Neutrophil (primary cell): ENCODE measurements at regions not wholly inside any gene's neighbourhood (a gene's known extent, or its start where the extent isn't known, plus 50 kb on each side); places are given as distances from the start of the nearest gene placed in this dataset.

Source experiments
- H3K27ac ChIP-seq: fragments of 200-600 bp; sonication (generic); 2 replicates; pipeline ENCODE4 v1.5.1; 2016; ENCODE audit warnings: mild to moderate bottlenecking, moderate library complexity
- H3K27me3 ChIP-seq: fragments of 200-600 bp; sonication (generic); 2 replicates; pipeline ENCODE4 v1.6.0; 2016; ENCODE audit warnings: mild to moderate bottlenecking
- H3K36me3 ChIP-seq: fragments of 200-600 bp; sonication (generic); 2 replicates; pipeline ENCODE4 v1.5.1; 2017
- H3K4me1 ChIP-seq, 2 experiments: fragments of 200-600 bp in 1 of 2; sonication (generic) in 1 of 2; 1 replicate in 1 of 2; 2 replicates in 1 of 2; pipeline versions ENCODE4 v1.5.1 to v1.6.1; 2013 to 2016; ENCODE audit warnings: low read depth in 1 of 2, low read length in 1 of 2, mild to moderate bottlenecking in 1 of 2, moderate library complexity in 1 of 2; ENCODE audit not compliant: control insufficient read depth in 1 of 2, insufficient read depth in 1 of 2
- H3K4me3 ChIP-seq, 2 experiments: fragments of 200-600 bp in 1 of 2; sonication (generic) in 1 of 2; 1 replicate in 1 of 2; 2 replicates in 1 of 2; pipeline ENCODE4 v1.5.1; 2013 to 2016; ENCODE audit warnings: low read depth in 1 of 2, low read length in 1 of 2, mild to moderate bottlenecking in 1 of 2, moderate library complexity in 1 of 2
- H3K9me3 ChIP-seq: fragments of 200-600 bp; sonication (generic); 2 replicates; pipeline ENCODE4 v1.5.1; 2016
- TF ChIP-seq, protein P1 (sequence below): fragments of 200-600 bp; sonication (generic); IDR thresholded peaks from 2 replicates; pipeline ENCODE4 v1.5.1; 2016; ENCODE audit warnings: antibody characterized with exemption

DNA sequence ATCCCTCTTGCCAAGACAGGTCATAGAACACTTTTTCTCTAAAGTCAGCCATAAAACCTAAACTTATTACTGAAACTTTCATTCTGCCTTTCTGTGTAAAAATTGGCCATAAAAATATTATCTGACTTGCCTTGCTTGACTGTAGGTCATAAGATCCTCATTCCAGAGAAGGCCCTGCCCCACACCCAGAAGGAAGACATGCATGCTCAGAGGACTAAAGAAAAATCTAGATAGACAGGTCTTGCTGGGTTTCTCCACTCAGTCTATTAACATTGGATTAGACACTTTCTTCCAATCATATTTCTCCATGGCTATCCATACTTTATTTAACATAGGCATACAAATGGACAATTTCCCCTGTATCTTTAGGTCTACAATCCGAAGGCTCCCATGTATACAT, 1066.5 kb downstream of the SLITRK1 start:
- Histone ChIP-seq H3K4me1 (no peaks in the 10 kb centered on the region), H3K36me3 (no peaks in the 10 kb centered on the region), H3K27me3 (no peaks in the 10 kb centered on the region), H3K4me3 (no peak overlapping the region), H3K27ac (no peak overlapping the region), H3K9me3 (no peaks in the 10 kb centered on the region)
- TF ChIP-seq, protein P1, sequence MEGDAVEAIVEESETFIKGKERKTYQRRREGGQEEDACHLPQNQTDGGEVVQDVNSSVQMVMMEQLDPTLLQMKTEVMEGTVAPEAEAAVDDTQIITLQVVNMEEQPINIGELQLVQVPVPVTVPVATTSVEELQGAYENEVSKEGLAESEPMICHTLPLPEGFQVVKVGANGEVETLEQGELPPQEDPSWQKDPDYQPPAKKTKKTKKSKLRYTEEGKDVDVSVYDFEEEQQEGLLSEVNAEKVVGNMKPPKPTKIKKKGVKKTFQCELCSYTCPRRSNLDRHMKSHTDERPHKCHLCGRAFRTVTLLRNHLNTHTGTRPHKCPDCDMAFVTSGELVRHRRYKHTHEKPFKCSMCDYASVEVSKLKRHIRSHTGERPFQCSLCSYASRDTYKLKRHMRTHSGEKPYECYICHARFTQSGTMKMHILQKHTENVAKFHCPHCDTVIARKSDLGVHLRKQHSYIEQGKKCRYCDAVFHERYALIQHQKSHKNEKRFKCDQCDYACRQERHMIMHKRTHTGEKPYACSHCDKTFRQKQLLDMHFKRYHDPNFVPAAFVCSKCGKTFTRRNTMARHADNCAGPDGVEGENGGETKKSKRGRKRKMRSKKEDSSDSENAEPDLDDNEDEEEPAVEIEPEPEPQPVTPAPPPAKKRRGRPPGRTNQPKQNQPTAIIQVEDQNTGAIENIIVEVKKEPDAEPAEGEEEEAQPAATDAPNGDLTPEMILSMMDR = no peak

DNA sequence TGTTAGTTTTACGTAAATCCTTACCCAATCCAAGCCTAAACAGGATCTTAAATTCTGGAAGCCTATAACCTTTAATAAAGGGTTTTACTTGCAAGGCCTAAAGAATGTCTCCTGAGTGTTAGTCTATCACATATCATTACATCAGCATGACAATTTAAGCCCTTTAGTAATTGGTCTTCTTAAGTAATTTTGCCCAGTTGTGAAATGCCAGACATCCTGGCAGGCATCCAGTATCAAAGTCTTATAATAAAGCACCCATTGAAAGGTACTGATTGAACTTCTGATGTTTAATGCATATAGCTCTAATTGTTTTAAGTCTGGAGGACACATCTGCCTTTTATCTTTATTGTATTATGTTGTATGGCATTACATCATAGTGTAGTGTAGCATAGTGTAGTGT, 1078.9 kb downstream of the SLITRK1 start:
- H3K9me3 ChIP-seq = no peaks in the 10 kb centered on the region
- H3K4me1 ChIP-seq = no peaks in the 10 kb centered on the region
- no peaks in the 10 kb centered on the region for H3K36me3 ChIP-seq
- H3K27ac ChIP-seq = no peak overlapping the region
- no peak overlapping the region for H3K4me3 ChIP-seq
- no peaks in the 10 kb centered on the region for H3K27me3 ChIP-seq
- TF ChIP-seq, protein P1 = no peak

DNA sequence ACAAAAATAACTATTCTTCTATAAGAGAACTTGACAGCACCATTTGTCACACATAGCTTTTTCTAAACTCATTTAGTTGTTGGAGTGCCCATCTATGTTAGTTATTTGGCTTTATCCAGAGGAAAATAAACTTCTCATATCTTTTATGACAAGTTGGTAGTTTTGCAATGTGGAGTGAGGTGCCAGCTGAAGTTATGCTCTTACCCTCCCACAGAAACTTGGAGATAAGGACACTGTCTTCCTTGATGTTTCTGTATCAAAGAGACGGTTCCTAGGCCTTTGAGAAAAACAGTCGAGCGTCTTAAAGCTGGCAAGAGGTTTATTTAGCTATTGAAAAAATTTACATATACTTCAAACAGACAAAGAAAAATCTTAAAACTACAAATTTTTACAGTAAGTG, 1079.7 kb downstream of the SLITRK1 start:
- H3K9me3 ChIP-seq = no peaks in the 10 kb centered on the region
- H3K4me1 ChIP-seq = no peaks in the 10 kb centered on the region
- TF ChIP-seq, protein P1 = no peak

DNA sequence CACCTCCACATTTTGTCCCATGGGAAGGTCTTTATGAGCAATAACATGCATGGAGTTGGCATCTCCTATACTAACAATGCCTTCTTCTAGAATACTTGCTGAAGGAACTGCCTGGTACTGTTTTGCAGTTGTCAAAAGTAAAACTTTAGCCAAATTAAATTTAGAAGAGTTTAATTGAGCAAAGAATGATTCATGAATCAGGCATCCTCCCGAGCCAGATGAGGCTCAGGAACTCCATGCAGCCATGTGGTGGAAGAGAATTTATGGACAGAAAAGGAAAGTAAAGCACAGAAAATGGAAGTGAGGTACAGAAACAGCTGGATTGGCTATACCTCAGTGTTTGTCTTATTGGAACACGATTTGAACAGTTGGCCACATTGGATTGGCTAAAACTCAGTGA, 1081.9 kb downstream of the SLITRK1 start:
- Histone ChIP-seq H3K4me3 (no peak overlapping the region), H3K27me3 (no peaks in the 10 kb centered on the region), H3K27ac (no peak overlapping the region), H3K36me3 (no peaks in the 10 kb centered on the region), H3K9me3 (no peaks in the 10 kb centered on the region), H3K4me1 (no peaks in the 10 kb centered on the region)
- TF ChIP-seq, protein P1 = no peak

More for the DNA sequence above, 1079.7 kb downstream of the SLITRK1 start:
- no peak overlapping the region for H3K4me3 ChIP-seq
- H3K36me3 ChIP-seq = no peaks in the 10 kb centered on the region
- H3K27ac ChIP-seq = no peak overlapping the region
- H3K27me3 ChIP-seq = no peaks in the 10 kb centered on the region

DNA sequence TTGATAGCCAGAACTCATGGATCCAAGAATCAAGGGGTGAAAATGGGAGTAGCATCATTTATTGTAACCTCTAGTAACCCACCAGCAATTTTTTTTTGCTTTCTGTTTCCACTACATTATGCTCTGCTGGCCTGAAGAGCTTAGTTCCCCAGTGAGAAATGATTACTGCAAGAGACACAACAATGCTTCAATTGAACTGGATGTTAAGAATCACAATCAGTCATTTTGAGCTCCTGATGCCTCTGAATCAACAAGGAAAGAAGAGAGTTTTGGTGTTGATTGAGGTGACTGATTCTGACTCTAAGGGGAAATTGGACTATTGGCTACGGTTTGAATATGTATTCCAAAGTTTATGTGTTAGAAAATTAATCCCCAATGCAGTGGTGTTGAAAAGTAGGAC, 1084.4 kb downstream of the SLITRK1 start:
- Histone ChIP-seq H3K36me3 (no peaks in the 10 kb centered on the region), H3K27ac (no peak overlapping the region), H3K4me1 (no peaks in the 10 kb centered on the region), H3K27me3 (no peaks in the 10 kb centered on the region), H3K9me3 (no peaks in the 10 kb centered on the region), H3K4me3 (no peak overlapping the region)
- TF ChIP-seq, protein P1 = no peak

DNA sequence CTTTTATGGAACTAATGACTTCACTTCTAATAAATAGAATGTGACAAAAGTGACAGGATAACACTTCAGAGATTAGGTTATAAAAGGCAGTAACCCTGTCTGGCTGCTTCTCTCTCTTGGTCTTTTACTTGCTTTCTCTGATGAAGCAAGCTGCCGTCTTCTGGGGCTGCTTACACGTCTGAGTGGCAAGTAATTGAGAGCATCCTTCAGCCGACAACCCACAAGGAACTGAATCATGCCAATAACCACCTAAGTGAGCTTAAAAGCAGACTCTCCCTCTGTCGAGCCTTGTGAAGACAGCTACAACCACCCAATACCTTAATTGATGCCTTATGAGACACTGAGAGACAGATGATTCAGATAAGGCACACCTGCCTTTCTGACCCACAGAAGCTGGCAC, 1091.2 kb downstream of the SLITRK1 start:
- Histone ChIP-seq H3K9me3 (no peaks in the 10 kb centered on the region), H3K36me3 (no peaks in the 10 kb centered on the region), H3K27ac (no peak overlapping the region), H3K4me3 (no peak overlapping the region), H3K27me3 (no peaks in the 10 kb centered on the region), H3K4me1 (no peaks in the 10 kb centered on the region)
- TF ChIP-seq, protein P1 = no peak
